COLO829 (cell line): ENCODE measurements at regions not wholly inside any gene's neighbourhood (a gene's known extent, or its start where the extent isn't known, plus 50 kb on each side); places are given as distances from the start of the nearest gene placed in this dataset.
"Not testable (repeated sequence)": the region's sequence is repeated elsewhere in the genome, so short reads cannot be mapped to it uniquely, and the experiment has no call there.

Experiments used
- DNase-seq: peaks from one replicate; pipeline ENCODE4 v3.0.0; 2012; ENCODE audit warnings: low spot score

GRCh38 chr6:27736686-27737085 is 175.5 kb downstream of the OR2B2 start:
- DNase-seq, result no peak

GRCh38 chr6:27728442-27728841 is 183.8 kb downstream of the OR2B2 start:
- no peak for DNase-seq

DNA sequence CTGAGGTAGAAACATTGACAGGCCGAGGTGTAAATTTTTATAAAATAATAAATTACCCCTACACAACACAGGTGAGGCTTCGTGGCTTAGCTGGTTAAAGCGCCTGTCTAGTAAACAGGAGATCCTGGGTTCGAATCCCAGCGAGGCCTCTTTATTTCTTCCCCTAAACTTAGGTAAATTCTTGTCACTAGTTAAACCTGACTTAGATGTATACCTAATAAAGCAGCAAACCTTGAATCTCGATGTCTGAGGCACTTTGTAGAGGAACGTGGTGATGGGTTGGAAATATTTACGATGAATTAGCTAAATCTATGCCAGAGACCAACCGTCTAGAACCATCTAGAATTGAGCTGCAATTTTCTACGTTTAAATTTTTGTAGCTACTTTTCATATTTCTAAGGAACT is 185.6 kb downstream of the OR2B2 start:
- no peak for DNase-seq

DNA sequence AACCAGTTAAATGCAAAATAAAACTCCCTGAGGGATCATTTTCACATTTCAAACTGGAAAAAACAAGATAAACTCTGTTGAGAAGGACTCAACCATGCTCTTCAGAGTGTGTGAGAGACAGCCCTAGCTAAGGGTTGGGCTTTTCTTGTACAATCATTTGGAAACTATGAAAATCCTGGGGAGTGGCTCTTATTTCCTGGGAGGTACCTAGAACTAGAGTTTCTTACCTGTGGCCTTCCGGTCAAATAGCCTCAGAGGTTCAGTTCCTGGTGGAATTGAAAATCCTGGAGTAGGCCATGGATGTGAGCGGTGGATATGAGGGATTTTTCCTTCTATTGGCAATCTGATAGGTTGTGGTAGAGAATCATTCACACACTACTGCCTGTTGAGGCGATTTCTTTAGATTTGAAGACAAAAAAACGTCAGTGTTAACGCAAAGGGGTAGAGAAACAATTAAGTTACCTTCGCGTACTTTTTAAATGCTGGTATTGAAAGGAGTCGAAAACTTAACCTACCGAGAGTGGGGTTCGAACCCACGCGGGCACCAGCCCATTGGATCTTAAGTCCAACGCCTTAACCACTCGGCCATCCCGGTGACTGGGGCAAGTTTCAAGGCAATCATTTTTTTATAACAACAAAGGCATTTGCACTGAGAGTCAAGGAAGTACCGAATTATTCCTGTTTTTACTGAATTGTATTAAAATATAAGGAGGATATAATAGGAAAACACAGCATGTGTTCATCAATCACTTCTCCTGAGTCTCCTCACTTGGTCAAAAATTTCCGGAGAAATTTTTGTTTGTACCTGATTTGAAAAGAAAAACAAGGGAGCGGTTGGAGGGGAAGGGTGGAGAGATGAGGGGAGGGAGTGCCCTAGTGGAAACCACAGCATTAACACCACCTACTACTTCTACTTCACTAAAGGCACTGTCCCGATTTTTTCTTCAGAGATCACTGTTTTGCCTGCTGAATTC is 191.3 kb downstream of the OR2B2 start:
- DNase-seq, result no peak

DNA sequence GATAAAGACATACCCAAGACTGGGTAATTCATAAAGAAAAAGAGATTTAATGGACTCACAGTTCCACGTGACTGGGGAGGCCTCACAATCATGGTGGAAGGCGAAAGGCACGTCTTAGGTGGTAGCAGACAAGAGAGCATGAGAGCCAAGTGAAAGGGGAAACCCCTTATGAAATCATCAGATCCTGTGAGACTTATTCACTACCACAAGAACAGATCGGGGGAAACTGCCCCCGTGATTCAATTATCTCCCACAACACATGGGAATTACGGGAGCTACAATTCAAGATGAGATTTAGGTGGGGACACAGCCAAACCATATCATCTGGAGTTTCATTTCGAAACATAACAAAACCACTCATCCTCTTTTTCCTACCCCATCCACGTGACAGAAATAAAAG is 193.2 kb downstream of the OR2B2 start:
- DNase-seq, result not testable (repeated sequence)

DNA sequence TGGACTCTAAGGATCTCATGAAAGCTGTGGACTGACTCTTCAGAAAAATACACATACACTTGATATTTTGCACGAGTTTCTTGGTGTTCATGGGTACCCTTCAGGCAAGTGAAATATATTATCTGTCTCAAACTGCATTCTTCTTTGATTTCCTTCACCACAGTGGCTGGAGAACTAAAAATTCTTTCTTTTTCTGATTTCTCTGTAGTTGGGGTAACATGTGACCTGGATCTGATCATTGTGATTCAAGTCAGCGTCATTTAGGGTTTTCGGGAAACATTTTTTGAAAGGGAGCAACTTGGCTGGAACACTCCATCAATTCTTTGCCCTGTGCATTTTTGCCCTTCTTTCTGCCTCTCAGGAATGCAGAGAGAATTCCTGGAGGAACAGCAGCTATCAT is 205.8 kb downstream of the OR2B2 start:
- DNase-seq, result no peak

- DNase-seq, result no peak
These were observed 211.9 kb downstream of the OR2B2 start for GRCh38 chr6:27700337-27700736.

- DNase-seq, result no peak
These were observed 217.7 kb downstream of the OR2B2 start for GRCh38 chr6:27694547-27694874.

- no peak for DNase-seq
These were observed 218.2 kb downstream of the OR2B2 start for GRCh38 chr6:27693766-27694546.

GRCh38 chr6:27692133-27692532 is 219.2 kb upstream of the ZNF184 start:
- not testable (repeated sequence) for DNase-seq

DNA sequence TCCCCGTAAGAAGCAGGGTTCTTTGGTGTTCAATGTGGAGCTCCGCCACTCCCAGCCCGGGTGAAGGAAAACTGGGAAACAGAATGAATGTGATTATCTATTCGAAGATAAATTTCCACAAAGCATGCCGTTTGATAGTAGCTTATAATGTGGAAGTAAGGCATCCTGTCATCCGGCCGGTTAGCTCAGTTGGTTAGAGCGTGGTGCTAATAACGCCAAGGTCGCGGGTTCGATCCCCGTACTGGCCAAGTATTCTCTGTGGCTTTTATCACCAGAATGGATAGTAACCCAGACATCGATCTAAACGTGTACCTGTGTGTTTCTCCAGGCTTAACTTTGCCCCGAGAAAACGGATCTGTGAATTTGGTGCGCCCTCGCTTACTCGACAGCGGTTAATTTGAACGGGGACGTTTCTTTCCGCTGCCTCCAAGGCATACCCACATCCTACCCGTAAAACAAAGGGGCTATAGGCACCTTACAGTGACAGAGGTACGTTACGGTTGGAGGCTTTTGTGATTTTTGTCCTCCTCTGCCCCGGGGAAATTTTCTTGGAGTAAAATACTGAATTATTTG is 215.2 kb upstream of the ZNF184 start:
- DNase-seq, result peak; percentile 93

DNA sequence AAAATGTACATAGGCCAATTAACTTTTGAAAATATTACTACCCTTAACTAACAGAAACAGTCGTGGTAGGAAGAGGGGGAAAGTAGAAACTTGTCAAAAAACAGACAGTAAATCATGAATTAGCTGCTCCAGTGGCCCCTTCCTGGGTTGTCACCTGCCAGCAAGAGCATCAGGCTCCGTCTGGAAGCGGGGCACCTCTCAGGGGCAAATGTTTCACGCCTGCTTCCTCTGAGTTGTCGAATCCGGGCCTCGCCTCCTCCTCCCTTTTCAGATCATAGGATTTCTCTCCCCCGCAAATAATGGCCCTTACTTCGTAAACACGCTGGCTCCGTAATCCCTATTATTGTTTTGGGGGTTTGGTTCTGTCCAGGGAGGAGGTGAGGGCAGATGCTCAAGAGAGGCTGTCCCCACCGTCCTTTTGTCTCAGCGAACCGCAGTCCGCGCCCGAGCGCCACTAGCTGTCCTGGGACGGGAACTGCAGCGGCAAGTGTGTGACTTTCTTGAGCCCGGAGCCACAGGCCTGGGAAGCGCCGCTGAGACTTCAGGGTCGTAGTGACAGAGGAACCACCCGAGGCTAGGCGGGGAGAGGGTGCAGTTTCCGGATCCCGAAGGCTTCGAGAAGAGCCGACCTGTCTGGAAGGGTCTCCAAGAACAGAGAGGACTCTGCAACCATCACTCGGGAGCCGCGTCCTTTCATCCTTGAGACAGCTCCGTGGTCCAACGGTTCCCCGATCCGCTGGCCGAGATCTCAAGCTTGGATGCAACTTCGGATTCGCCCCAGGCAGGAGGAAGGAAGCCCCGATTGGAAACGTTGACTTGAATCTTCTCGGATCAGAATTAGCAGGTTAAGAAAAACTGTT is 214.5 kb upstream of the ZNF184 start:
- peak; percentile 71 for DNase-seq

DNA sequence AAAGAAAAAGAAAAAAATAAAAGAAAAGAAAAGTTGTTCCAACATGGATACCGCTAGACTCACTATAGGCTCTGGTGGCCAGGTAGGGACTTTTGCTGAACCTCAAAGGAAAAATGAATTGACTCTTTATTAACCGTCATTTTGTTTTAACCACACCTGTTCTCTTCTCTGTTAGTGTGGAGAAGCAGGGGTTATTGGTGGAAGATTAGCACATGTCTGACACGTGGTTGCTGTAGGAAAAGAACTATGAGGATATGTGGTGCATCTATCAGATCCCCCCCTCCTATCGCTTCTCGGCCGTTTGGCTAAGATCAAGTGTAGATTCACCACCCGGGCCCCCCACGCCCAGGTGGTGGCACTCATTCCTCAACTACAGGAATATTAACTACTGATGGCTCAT is 212.4 kb upstream of the ZNF184 start:
- DNase-seq, result no peak

- peak; percentile 94 for DNase-seq
These were observed 211.6 kb upstream of the ZNF184 start for GRCh38 chr6:27684264-27685211.

DNA sequence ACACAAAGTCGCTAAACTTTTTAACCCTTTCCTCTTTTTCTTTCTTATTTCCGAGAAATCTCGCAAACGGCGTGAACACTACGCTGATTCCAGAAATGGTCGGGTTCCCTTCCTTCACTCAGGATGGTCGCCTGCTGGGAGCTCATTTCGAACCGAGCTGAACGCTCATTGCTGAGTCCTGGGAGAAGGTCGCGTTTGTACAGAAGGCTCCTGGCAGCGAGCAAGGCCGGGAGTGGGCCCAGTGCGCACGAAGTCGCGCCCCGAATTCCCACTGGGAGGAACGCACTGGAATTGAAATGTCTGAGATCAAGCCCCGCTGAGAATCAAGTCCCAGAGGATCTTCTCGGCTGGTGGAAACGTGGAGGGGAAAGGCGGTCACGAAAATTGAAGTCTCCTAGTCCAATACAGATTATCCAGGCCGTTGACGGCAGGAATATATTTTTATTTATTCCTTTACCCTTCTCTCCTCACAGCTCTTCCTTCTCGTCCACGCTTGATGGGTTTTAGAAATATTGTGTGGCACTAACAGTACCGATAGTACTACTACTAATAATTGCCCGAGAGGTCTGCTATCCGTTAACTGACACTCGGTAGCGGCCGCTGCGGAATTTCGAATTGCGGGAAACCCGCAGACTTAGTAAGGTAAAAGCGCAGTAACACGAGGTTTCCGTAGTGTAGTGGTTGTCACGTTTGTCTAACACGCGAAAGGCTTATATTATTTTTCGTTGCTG is 207.2 kb upstream of the ZNF184 start:
- no peak for DNase-seq

- no peak for DNase-seq
These were observed 206.5 kb upstream of the ZNF184 start for GRCh38 chr6:27679308-27679963.

- DNase-seq, result no peak
These were observed 205.6 kb upstream of the ZNF184 start for GRCh38 chr6:27678469-27678868.

GRCh38 chr6:27674882-27675281 is 202.0 kb upstream of the ZNF184 start:
- no peak for DNase-seq

DNA sequence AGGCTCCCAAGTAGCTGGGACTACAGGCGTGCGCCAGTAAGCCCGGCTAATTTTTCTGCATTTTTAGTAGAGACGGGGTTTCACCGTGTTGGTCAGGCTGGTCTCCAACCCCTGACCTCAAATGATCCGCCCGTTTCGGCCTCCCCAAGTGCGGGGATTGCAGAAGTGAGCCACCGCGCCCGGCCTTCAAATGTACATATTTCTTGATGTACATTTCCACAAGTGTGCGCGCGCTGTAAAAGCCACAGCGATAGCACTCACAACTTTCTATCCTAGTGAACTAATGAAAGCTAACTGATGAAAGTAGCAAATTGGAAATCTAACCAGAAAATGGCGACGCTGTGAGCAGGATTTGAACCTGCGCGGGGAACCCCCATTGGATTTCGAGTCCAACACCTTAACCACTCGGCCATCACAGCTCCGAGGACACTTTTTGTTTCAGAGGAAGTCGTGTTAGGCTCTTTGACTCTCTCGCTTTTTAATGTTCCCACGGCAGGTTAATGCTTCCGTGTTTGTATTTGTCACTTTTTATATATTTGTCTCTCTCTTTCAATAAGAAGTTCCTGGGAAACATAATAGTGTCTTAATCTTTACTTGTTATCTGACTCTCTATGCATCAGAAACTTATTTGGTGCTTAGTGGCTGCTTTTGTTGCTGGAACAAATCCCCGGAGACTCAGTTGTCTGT is 199.4 kb upstream of the ZNF184 start:
- peak; percentile 74 for DNase-seq
